Urinary bladder (tissue), 3 donors: ENCODE measurements at regions not wholly inside any gene's neighbourhood (a gene's known extent, or its start where the extent isn't known, plus 50 kb on each side); places are given as distances from the start of the nearest gene placed in this dataset.

Experiments
- DNase-seq: peaks from one replicate; pipeline ENCODE4 v3.0.0-alpha.2; 2015; ENCODE audit errors: extremely low spot score
- H3K27ac ChIP-seq: one replicate; pipeline ENCODE4 v1.5.1; 2013; ENCODE audit warnings: low read depth, mild to moderate bottlenecking, moderate library complexity
- H3K36me3 ChIP-seq: one replicate; pipeline ENCODE4 v1.6.1; 2013; ENCODE audit warnings: mild to moderate bottlenecking, moderate library complexity; ENCODE audit not compliant: insufficient read depth
- H3K4me1 ChIP-seq: one replicate; pipeline ENCODE4 v1.6.1; 2013; ENCODE audit warnings: mild to moderate bottlenecking, moderate library complexity; ENCODE audit not compliant: insufficient read depth
- H3K4me3 ChIP-seq: one replicate; pipeline ENCODE4 v1.5.1; 2013; ENCODE audit warnings: low read depth, low read length
- WGBS: extraction: QIAGEN DNeasy Blood & Tissue Kit; methylation state at CpG from one replicate; pipeline ENCODE4 v1.1.7; 2013; 5-methylcytosine and 5-hydroxymethylcytosine counted together
- donor health status: healthy with polysubstance abuse.
- donor health status: healthy.

DNA sequence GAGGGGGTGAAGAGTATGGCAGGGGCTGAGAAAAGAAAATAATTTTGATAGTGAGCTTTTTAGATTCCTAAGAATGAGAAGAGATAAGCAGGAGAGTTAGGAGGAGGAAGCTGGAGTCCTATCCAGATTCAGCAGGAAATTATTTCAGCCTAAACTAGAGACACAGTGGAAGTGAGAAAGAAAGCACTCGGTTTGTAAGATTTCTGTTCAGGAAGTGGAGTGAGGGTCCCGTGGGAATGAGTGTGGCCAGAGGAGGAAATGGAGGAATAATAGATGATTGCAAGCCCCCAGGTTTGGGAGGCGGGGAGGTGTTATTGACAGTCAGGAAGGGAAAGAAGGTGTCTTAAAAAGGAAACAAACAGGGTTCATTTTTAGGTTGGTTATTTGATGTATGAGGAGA lies 84.8 kb upstream of the NRP1 start:
- 58% methylated on average over 3 of the region's 3 CpGs for WGBS
- Histone ChIP-seq H3K36me3 (no peaks in the 10 kb centered on the region), H3K4me3 (no peak overlapping the region), H3K27ac (no peak overlapping the region), H3K4me1 (no peaks in the 10 kb centered on the region)
- DNase-seq = no peak

DNA sequence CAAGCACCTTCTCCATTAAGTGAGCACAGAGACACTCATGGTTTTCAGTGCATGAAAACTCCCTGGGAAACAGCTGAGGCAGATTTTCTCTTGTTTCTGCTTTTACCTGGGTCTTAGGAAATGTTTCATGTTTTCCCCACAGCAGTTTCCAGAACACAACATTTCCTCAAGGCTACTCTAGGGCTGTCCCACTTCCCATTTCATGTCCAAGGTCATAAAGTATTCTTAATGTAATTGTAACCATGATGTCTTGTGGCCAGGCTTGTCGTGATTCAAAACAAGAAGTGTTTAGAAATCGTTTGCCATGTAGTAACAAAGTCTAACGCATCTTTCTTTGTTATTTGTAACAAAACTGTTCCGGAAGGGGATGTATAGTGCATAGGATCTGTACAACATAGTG lies 83.8 kb upstream of the NRP1 start:
- Histone ChIP-seq H3K4me3 (no peak overlapping the region), H3K4me1 (no peaks in the 10 kb centered on the region), H3K36me3 (no peaks in the 10 kb centered on the region), H3K27ac (no peak overlapping the region)
- 83% methylated on average over 4 of the region's 4 CpGs for WGBS
- DNase-seq = no peak

DNA sequence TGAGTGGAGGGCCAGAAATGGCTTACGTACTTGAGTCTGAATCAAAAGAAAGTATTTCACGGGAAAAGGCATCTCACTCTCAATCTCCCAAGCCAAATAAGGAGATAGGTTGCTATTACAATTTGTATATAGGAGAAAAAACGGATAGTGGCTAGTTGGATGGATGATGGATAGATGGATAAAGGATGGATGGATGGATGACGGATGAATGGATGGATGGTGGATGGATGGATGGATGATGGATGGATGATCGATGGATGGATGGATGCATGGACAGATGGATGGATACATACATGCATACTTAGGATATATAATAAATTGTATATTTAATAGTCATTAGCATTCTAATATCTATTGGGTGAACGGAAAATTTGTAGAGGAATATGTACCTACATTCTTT lies 82.2 kb upstream of the NRP1 start:
- 97% methylated on average over 6 of the region's 6 CpGs for WGBS
- Histone ChIP-seq H3K4me3 (no peak overlapping the region), H3K27ac (no peak overlapping the region), H3K36me3 (no peaks in the 10 kb centered on the region), H3K4me1 (no peaks in the 10 kb centered on the region)
- no peak for DNase-seq

DNA sequence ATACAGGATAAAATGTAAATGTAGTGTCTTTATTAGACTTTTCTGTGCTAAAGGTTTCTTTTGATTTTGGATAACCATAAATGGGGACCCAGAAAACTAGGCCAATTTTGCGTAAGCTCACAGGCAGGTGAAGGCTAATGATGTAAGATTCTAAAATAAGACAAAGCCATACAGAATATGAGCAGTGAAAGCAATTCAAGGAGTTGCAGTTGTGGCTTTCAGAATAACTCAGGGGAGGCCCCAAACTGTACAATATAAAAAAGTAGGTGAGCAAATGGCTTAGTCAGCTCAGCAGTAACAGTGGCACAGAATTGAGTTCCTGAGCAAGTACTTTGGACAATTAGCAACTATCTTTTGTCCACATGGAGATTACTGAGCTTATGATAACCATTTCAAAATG lies 81.7 kb upstream of the NRP1 start:
- Histone ChIP-seq H3K36me3 (no peaks in the 10 kb centered on the region), H3K4me3 (no peak overlapping the region), H3K27ac (no peak overlapping the region), H3K4me1 (no peaks in the 10 kb centered on the region)
- no peak for DNase-seq
- 90% methylated on average over 1 of the region's 1 CpG for WGBS

DNA sequence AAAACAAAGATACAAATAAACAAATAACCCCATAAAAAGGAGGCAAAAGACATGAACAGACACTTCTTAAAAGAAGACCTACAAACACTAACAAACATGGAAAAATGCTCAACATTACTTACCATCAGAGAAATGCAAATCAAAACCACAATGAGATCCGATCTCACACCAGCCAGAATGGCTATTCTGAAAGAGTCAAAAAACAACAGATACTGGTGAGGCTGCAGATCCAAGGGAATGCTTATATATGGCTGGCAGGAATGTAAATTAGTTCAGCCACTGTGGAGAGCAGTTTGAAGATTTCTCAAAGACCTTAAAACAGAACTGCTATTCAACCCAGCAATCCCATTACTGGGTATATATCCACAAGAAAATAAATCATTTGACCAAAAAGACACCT lies 80.4 kb upstream of the NRP1 start:
- Histone ChIP-seq H3K36me3 (no peaks in the 10 kb centered on the region), H3K4me3 (no peak overlapping the region), H3K27ac (no peak overlapping the region), H3K4me1 (no peaks in the 10 kb centered on the region)
- DNase-seq = no peak
- WGBS = 96% methylated on average over 1 of the region's 1 CpG

DNA sequence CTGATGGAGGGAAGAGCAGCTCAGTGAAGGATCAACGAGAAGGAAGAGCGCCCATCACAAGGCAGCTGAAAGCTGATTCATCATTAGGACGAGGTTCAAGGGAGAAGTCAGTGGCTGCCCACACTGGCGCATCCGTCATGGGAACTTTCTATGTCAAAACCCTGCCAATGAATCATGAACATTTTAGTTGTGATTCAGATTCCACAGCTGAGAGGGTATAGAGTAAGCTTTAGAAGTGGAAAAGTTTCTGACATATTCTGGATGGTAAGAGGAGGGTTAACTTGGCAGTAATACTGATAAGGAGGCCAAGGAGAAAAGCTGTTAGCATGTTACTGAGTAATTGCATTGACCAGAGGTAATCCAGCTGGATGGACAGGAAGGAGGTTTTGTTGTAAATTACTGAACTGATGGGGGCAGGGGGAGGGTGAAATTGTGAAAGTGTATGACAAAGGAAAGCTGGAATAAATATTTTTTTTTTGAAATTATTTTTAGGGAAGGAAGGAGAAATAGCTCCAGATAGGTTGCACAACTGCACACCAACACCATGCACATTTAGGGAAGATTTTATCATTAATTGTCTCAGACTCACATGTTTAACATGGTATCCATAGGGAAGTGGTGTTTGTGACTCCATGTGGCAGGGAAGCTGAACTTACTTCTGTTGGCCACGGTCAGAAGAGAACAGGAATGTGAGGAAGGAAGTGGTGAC lies 78.3 kb upstream of the NRP1 start:
- 62% methylated on average over 6 of the region's 6 CpGs for WGBS

DNA sequence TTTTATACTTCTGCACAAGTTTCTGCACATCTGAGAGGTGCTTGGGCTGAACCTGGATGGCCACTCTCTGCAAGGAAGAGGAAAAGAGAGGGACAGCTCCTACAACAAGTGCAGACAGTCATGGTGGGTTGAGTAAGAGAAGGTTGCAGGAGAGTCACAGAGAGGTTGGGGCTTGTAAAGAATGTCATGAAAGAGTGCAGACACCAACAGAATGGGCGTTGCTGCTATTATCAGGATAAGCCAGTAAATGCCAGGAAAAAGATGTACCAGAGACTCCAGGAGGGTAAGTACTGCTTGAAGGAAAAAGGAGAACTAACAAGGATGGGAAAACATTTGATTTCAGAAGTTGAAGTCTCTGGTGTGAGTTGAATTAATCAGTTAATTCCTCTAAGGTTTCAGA lies 77.8 kb upstream of the NRP1 start:
- no peak overlapping the region for H3K27ac ChIP-seq
- no peak for DNase-seq
- WGBS = 79% methylated on average over 1 of the region's 1 CpG
- H3K36me3 ChIP-seq = no peaks in the 10 kb centered on the region
- H3K4me3 ChIP-seq = no peak overlapping the region
- no peaks in the 10 kb centered on the region for H3K4me1 ChIP-seq

More for the DNA sequence above, 78.3 kb upstream of the NRP1 start:
- H3K4me1 ChIP-seq = no peaks in the 10 kb centered on the region
- no peaks in the 10 kb centered on the region for H3K36me3 ChIP-seq
- no peak overlapping the region for H3K4me3 ChIP-seq
- no peak for DNase-seq
- H3K27ac ChIP-seq = no peak overlapping the region

DNA sequence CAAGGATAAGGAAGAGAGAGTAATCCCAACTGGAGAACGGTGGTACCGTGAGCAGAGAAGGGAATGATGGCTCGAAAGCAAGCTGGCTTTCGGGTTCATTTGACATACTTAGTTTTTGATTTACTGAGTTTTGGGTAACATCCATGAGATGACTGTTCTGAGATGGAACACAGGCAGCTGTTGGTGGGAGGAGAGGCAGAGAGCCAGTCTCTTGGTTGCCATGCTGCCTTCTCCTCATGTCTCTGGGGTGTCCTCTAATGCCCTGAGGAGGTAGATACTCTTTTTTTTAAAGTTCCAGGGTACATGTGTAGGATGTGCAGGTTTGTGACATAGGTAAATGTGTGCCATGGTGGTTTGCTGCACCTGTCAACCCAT lies 76.4 kb upstream of the NRP1 start:
- no peaks in the 10 kb centered on the region for H3K36me3 ChIP-seq
- no peaks in the 10 kb centered on the region for H3K4me1 ChIP-seq
- 82% methylated on average over 4 of the region's 4 CpGs for WGBS
- no peak overlapping the region for H3K4me3 ChIP-seq
- DNase-seq = no peak
- H3K27ac ChIP-seq = no peak overlapping the region

DNA sequence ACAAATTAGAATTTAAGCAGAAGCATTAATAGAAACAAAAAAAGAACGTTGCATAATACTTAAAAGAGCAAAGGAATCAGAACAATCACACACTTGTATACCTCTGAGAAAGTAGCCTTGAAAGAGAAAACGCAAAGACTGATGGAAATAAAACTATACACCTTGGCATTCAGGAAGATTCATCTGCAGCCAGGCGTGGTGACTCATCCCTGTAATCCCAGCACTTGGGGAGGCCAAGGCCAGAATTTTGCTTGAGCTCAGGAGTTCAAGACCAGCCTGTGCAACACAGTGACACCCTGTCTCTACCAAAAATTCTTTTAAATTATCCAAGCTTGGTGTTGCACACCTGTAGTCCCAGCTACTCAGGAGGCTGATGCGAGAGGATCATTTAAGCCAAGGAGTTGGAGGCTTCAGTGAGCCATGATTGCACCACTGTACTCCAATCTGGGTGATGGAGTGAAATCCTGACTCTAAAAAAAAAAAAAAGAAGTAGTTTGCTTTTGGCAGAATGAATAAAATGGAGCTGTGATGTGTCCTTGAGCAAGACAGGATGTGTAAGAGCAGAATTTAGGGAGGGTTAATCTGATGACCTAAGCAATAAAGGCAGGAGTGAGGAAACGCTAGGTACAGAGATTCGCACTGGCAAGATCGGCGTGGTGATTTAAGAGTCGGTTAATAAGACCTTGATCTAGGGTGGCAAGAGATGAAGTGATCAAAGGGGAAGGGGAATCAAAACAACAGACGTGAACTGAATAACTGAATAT lies 75.8 kb upstream of the NRP1 start:
- Histone ChIP-seq H3K27ac (no peak overlapping the region), H3K36me3 (no peaks in the 10 kb centered on the region), H3K4me1 (no peaks in the 10 kb centered on the region), H3K4me3 (no peak overlapping the region)
- no peak for DNase-seq
- 95% methylated on average over 10 of the region's 10 CpGs for WGBS

DNA sequence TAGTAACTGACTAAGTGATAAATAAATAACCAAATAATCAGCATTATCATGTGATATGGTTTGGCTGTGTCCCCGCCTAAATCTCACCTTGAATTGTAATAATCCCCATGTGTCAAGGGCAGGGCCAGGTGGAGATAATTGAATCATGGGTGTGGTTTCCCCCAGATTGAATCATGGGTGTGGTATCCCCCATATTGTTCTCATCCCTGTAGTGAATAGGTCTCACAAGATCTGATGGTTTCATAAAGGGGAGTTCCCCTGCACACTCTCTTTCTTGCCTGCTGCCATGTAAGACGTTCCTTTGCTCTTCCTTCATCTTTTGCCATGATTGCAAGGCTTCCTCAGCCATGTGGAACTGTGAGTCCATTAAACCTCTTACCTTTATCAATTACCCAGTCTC lies 72.1 kb upstream of the NRP1 start:
- Histone ChIP-seq H3K27ac (no peak overlapping the region), H3K4me3 (no peak overlapping the region), H3K36me3 (no peaks in the 10 kb centered on the region), H3K4me1 (no peaks in the 10 kb centered on the region)
- 94% methylated on average over 2 of the region's 2 CpGs for WGBS
- DNase-seq = no peak

DNA sequence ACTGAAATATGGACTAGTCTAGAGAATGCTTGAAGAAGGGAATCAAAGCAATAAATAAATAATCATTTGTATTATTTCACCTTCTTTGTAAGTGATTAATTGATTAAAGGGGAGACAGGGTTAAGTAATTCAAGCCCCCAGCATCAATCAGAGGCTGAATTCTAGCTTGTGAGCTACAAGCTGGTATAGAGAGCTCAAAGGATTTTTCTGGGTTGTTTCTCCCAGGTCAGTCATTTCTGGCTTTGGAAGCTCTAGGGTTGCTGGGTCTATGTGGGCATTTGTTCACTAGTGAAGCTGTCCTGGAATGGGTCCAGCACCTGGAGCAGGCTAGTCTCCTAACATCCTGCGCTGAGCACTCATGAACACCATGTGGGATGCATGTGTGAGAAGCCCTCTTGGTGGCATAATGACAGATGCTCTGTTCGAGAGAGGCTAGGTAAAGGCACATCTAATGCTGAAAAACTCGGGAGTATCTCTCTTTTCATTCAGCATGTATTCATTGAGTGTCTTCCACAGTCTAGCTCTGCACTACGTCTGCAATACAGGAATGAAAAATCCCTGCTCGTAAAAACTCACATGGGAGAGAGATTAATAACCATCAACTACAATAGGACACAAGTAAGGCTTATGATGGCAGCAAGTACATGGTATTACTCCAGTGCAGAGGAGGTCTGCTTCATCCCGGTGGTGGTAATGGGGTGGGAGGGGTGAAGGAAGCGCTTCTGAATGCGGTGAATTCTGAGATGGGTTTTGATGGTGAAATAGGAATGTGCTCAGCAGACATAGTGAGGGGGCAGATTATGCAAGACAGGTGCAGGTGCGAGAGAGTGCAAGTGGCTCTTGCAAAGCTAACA lies 68.0 kb upstream of the NRP1 start:
- Histone ChIP-seq H3K27ac (no peak overlapping the region), H3K36me3 (no peaks in the 10 kb centered on the region), H3K4me1 (no peaks in the 10 kb centered on the region), H3K4me3 (no peak overlapping the region)
- no peak for DNase-seq
- 65% methylated on average over 9 of the region's 9 CpGs for WGBS

DNA sequence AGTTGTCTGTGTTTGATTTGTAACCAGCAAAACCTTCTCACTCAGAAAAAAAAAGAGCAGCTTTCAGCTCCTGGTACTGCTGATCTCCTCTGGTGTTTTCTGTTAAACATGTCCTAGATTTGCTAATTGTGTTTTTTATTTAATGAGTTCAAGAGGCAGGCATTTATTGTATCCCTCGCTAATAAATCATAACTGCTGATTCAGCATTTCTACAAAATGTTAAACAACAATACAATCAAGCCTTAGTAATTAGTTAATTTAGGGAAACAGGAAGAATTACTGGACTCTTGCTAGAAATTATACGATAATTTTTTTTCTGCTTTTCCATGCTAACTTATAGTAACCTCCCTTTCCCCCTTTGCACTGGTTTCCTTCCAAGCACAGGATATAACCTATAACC lies 66.8 kb upstream of the NRP1 start:
- 90% methylated on average over 2 of the region's 2 CpGs for WGBS
- no peaks in the 10 kb centered on the region for H3K36me3 ChIP-seq
- no peak for DNase-seq
- no peak overlapping the region for H3K4me3 ChIP-seq
- H3K4me1 ChIP-seq = no peaks in the 10 kb centered on the region
- H3K27ac ChIP-seq = no peak overlapping the region

DNA sequence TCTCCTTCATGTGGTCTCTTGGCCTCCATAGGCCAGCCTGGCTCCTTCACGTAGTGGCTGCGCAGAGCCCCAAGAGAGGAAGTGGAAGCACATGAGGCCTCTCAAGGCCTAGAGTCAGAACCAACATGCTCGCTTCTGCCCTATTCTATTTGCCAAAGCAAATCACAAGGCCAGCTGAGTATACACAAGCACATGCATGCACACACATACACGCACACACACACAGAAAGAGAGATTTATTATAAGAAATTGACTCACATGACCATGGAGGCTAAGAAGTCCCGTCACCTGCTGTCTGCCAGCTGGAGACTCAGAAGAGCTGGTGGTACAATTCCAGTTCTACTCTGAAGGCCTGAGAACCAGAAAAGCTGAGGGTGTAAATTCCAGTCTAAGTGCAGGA lies 64.3 kb upstream of the NRP1 start:
- Histone ChIP-seq H3K4me3 (no peak overlapping the region), H3K27ac (no peak overlapping the region), H3K4me1 (no peaks in the 10 kb centered on the region), H3K36me3 (no peaks in the 10 kb centered on the region)
- 93% methylated on average over 5 of the region's 5 CpGs for WGBS
- no peak for DNase-seq

DNA sequence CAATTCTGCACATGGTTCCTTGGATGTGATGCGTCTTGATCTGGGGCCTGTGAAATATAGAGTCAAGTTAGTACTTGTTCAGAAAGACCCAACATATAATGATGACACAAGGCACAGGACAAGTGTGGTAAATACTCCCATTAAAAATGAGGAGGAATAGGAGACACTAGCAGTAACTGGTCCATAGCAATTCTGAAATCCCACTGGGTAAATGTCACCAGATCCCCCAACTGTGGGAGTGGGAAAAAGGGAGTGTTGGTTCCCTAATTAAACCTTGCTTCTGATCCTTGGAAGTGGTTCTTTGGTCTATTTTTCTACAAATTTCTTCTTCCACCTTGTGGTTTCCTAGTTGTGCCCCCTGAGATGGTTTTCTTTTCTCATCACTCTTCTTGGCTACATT lies 62.5 kb upstream of the NRP1 start:
- Histone ChIP-seq H3K4me1 (no peaks in the 10 kb centered on the region), H3K4me3 (no peak overlapping the region)
- WGBS = 41% methylated on average over 1 of the region's 1 CpG

More for the DNA sequence above, 62.5 kb upstream of the NRP1 start:
- Histone ChIP-seq H3K36me3 (no peaks in the 10 kb centered on the region), H3K27ac (no peak overlapping the region)
- DNase-seq = no peak
